ENCODE measurements at regions not wholly inside any gene's neighbourhood (a gene's known extent, or its start where the extent isn't known, plus 50 kb on each side); places are given as distances from the start of the nearest gene placed in this dataset.
"Not testable (repeated sequence)": the region's sequence is repeated elsewhere in the genome, so short reads cannot be mapped to it uniquely, and the experiment has no call there.

DNA sequence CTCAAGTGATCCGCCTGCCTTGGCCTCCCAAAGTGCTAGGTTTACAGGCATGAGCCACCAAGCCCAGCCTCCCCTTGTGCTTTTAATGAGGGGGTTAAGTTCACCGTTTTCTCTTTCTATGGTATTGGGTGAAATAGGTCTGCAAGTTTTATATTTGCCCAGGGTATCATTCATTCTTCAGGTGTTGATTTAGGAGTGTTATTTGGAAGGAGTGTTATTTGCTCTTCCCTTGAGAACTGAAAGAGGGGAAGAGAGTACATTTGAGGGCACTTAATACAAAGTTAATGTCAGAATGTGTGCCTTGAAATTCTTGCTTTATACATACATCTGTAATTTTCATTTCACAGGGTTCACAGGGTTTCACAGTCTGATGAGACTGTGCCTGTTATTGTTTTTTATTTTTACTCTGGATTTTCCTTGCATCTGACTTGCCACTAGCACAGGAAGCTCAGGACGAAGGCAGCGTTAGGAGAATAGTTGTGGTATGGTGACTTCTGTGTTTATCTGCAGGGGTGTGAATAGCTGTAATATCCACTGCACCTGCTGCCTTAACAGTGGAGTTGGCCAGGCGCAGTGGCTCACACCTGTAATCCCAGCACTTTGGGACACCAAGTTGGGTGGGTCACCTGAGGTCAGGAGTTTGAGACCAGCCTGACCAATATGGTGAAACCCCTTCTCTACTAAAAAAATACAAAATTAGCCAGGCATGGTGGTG, 108.3 kb upstream of the CRYM start:
- H3K27ac Mint-ChIP-seq; H3K4me1 Mint-ChIP-seq; CTCF ChIA-PET; H3K4me1 ChIP-seq (ENCODE audit: control insufficient read depth in 2 of 2, insufficient read depth in 2 of 2, low read length in 2 of 2); H3K36me3 Mint-ChIP-seq; POLR2A ChIA-PET; DNase-seq; H3K4me3 Mint-ChIP-seq; intact Hi-C loops (cut with micrococcal nuclease); H3K27me3 Mint-ChIP-seq; H3K9me3 Mint-ChIP-seq; H3K27me3 ChIP-seq (ENCODE audit: control insufficient read depth in 2 of 2, insufficient read depth in 2 of 2, low read length in 2 of 2); H3K4me3 ChIP-seq (ENCODE audit: low read length); H3K36me3 ChIP-seq (ENCODE audit: control insufficient read depth in 2 of 3, insufficient read depth in 3 of 3, low read length in 3 of 3); H3K9me3 ChIP-seq (ENCODE audit: control insufficient read depth in 2 of 3, low read length in 3 of 3); H3K27ac ChIP-seq (ENCODE audit: low read depth, low read length); ATAC-seq: not testable (repeated sequence)

DNA sequence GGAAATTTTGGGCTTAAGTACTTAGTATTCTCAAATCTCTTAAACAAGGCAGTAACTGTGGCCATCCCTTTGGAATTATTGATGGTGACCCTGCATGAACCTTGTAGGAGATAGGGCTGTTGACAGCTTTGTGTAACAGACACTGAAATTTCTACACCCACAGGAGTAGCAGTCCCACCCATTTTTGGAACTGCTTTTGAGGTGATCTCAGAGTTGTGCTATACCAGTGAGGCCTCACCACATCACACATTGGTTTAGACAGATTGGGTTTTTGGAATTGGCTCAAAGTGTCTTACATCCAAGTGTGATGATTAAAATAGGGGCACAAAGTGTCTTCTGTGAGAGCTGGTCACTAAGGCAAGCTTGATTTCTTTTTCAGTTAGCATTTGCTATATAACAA, 105.6 kb upstream of the CRYM start:
- H3K9me3 Mint-ChIP-seq; H3K4me1 Mint-ChIP-seq; H3K4me3 Mint-ChIP-seq; H3K27me3 ChIP-seq (ENCODE audit: control insufficient read depth in 2 of 2, insufficient read depth in 2 of 2, low read length in 2 of 2); H3K9me3 ChIP-seq (ENCODE audit: control insufficient read depth in 2 of 3, low read length in 3 of 3); H3K27me3 Mint-ChIP-seq; CTCF ChIA-PET; H3K4me1 ChIP-seq (ENCODE audit: control insufficient read depth in 2 of 2, insufficient read depth in 2 of 2, low read length in 2 of 2); DNase-seq; H3K27ac Mint-ChIP-seq; H3K36me3 ChIP-seq (ENCODE audit: control insufficient read depth in 2 of 3, insufficient read depth in 3 of 3, low read length in 3 of 3); H3K4me3 ChIP-seq (ENCODE audit: low read length); H3K27ac ChIP-seq (ENCODE audit: low read depth, low read length); H3K36me3 Mint-ChIP-seq; intact Hi-C loops (cut with micrococcal nuclease); POLR2A ChIA-PET: not testable (repeated sequence)
- peak; percentile 53 for ATAC-seq

DNA sequence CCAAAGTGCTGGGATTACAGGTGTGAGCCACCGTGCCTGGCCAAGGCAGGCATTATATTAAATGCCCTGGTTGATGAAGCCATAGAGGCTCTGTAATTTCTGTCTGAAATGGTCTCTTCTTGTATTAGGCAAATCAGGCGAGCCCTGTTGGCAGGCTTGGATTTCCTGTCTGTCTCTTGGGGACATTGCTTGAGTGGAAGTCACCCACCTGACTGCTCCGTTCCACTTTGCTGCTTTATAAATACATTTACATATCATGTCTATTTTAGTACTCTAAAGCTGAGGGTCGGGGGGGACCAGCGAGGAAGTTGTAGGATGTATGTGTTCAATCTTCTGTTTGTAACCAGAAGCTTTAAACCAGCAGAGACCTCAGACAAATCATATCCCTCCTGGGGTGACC, 101.6 kb upstream of the CRYM start:
- CTCF ChIA-PET, H3K4me1 Mint-ChIP-seq: not testable (repeated sequence)

DNA sequence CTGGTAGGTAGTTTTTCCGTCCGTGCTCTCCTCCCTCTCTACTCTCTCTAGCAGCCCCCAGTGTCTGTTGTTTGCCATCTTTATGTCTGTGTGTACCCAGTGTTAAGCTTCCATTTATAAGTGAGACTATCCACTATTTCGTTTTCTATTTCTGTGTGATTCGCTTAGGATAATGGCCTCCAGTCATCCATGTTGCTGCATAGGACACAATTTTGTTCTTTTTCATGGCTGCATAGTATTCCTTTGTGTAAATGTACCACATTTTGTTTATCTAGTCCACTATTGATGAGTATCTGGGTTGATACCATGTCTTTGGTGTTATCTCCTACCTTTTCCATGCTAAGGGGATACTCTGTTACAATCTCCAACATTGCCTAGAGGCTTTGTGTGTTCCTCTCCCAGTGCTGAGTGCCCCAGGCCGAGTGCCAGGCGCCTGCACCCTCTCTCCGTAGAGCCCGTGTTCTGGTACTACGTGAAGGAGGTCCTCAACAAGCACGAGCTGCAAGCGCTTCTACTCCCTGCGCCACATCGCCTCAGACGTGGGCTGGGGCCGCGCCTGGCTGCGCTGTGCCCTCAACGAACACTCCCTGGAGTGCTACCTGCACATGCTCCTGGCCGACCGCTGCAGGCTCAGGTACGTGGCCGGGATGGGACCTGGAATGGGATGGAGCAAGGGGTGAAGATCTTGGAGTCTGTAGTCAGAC, 98.3 kb upstream of the CRYM start:
- H3K27ac Mint-ChIP-seq; H3K36me3 Mint-ChIP-seq; DNase-seq; H3K4me3 Mint-ChIP-seq; CTCF ChIA-PET; H3K4me1 ChIP-seq (ENCODE audit: control insufficient read depth in 2 of 2, insufficient read depth in 2 of 2, low read length in 2 of 2); H3K9me3 ChIP-seq (ENCODE audit: control insufficient read depth in 2 of 3, low read length in 3 of 3); H3K36me3 ChIP-seq (ENCODE audit: control insufficient read depth in 2 of 3, insufficient read depth in 3 of 3, low read length in 3 of 3); H3K27ac ChIP-seq (ENCODE audit: low read depth, low read length); H3K27me3 Mint-ChIP-seq; H3K27me3 ChIP-seq (ENCODE audit: control insufficient read depth in 2 of 2, insufficient read depth in 2 of 2, low read length in 2 of 2); intact Hi-C loops (cut with micrococcal nuclease); H3K9me3 Mint-ChIP-seq; H3K4me3 ChIP-seq (ENCODE audit: low read length); ATAC-seq; H3K4me1 Mint-ChIP-seq; POLR2A ChIA-PET: not testable (repeated sequence)

More for the DNA sequence above, 101.6 kb upstream of the CRYM start:
- H3K27me3 Mint-ChIP-seq; H3K9me3 ChIP-seq (ENCODE audit: control insufficient read depth in 2 of 3, low read length in 3 of 3); H3K36me3 Mint-ChIP-seq; POLR2A ChIA-PET; H3K4me3 ChIP-seq (ENCODE audit: low read length); H3K27ac ChIP-seq (ENCODE audit: low read depth, low read length); H3K4me3 Mint-ChIP-seq; H3K27ac Mint-ChIP-seq; H3K27me3 ChIP-seq (ENCODE audit: control insufficient read depth in 2 of 2, insufficient read depth in 2 of 2, low read length in 2 of 2); H3K4me1 ChIP-seq (ENCODE audit: control insufficient read depth in 2 of 2, insufficient read depth in 2 of 2, low read length in 2 of 2); H3K9me3 Mint-ChIP-seq; H3K36me3 ChIP-seq (ENCODE audit: control insufficient read depth in 2 of 3, insufficient read depth in 3 of 3, low read length in 3 of 3); ATAC-seq; intact Hi-C loops (cut with micrococcal nuclease); DNase-seq: not testable (repeated sequence)

DNA sequence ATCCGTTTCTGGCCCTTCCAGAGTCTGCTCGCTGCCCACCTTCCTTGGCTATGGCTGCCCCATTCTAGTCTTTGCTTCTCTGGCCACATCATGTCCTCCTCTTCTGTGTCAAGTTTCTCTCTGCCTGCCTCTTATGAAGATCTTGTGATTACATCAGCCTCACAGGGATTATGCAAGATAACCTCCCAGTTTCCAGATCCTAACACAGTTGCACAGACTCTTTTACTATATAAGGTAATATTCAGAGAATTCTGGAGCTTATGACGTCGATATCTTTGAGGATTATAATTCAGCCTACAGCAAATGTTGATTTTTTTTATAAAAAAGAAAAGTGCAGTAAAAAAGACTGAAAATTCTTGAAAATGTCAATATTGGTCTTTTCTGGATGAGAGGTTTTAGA, 97.2 kb upstream of the CRYM start:
- intact Hi-C loops (cut with micrococcal nuclease); H3K4me1 Mint-ChIP-seq; H3K9me3 ChIP-seq (ENCODE audit: control insufficient read depth in 2 of 3, low read length in 3 of 3); H3K27ac ChIP-seq (ENCODE audit: low read depth, low read length); DNase-seq; H3K36me3 Mint-ChIP-seq; CTCF ChIA-PET; H3K4me3 ChIP-seq (ENCODE audit: low read length); H3K4me3 Mint-ChIP-seq; H3K36me3 ChIP-seq (ENCODE audit: control insufficient read depth in 2 of 3, insufficient read depth in 3 of 3, low read length in 3 of 3); H3K27me3 ChIP-seq (ENCODE audit: control insufficient read depth in 2 of 2, insufficient read depth in 2 of 2, low read length in 2 of 2); H3K4me1 ChIP-seq (ENCODE audit: control insufficient read depth in 2 of 2, insufficient read depth in 2 of 2, low read length in 2 of 2); H3K9me3 Mint-ChIP-seq; H3K27me3 Mint-ChIP-seq; H3K27ac Mint-ChIP-seq; POLR2A ChIA-PET: not testable (repeated sequence)
- peak; percentile 41 for ATAC-seq

DNA sequence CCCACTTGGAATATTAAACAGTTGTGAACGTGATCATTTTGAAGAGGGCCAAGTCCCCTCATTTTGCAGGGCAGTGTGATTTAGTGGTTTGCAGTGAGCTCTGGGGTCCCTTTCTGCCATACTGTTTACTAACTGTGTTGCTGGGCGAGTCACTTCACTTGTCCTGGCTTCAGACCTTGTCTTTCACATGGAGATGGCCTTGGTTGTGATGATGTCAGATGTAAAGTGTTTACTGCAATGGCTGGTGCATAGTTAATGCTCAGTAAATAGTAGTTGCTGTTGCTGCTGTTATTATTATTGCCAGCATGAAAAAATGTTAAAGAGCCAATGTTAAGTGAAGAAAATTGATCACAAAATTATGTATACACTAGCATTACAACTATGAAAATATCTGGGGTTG, 95.4 kb upstream of the CRYM start:
- intact Hi-C loops (cut with micrococcal nuclease); H3K27me3 Mint-ChIP-seq; ATAC-seq; H3K4me1 ChIP-seq (ENCODE audit: control insufficient read depth in 2 of 2, insufficient read depth in 2 of 2, low read length in 2 of 2); H3K9me3 Mint-ChIP-seq; H3K27ac ChIP-seq (ENCODE audit: low read depth, low read length); H3K9me3 ChIP-seq (ENCODE audit: control insufficient read depth in 2 of 3, low read length in 3 of 3); DNase-seq; H3K4me3 Mint-ChIP-seq; POLR2A ChIA-PET; H3K4me3 ChIP-seq (ENCODE audit: low read length); H3K27ac Mint-ChIP-seq; H3K36me3 ChIP-seq (ENCODE audit: control insufficient read depth in 2 of 3, insufficient read depth in 3 of 3, low read length in 3 of 3); H3K27me3 ChIP-seq (ENCODE audit: control insufficient read depth in 2 of 2, insufficient read depth in 2 of 2, low read length in 2 of 2); CTCF ChIA-PET; H3K36me3 Mint-ChIP-seq; H3K4me1 Mint-ChIP-seq: not testable (repeated sequence)

DNA sequence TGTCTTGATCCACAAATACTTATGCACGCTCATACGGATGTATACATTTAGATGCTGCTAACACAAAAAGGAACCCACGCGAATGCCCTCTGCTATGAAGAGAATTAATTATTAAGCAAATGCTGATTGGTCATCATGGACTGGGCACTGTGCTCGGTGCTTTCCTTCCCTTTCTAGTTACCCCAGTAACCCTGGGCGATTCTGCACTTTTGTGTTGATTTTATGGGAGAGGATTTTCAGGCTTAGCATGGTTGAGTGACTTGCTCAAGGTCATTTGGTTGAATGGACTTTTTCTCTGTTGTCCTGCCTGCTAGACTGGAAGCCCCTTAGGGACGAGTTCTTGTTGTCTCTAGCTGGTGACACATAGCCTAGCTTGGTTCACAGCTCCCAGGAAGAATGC, 94.8 kb upstream of the CRYM start:
- H3K36me3 Mint-ChIP-seq, H3K27ac Mint-ChIP-seq, POLR2A ChIA-PET: not testable (repeated sequence)

More for the DNA sequence above, 94.8 kb upstream of the CRYM start:
- H3K4me3 Mint-ChIP-seq; DNase-seq; H3K9me3 ChIP-seq (ENCODE audit: control insufficient read depth in 2 of 3, low read length in 3 of 3); H3K27me3 Mint-ChIP-seq; H3K4me1 Mint-ChIP-seq; H3K4me3 ChIP-seq (ENCODE audit: low read length); H3K27ac ChIP-seq (ENCODE audit: low read depth, low read length); CTCF ChIA-PET; H3K4me1 ChIP-seq (ENCODE audit: control insufficient read depth in 2 of 2, insufficient read depth in 2 of 2, low read length in 2 of 2); ATAC-seq; H3K27me3 ChIP-seq (ENCODE audit: control insufficient read depth in 2 of 2, insufficient read depth in 2 of 2, low read length in 2 of 2); H3K9me3 Mint-ChIP-seq; H3K36me3 ChIP-seq (ENCODE audit: control insufficient read depth in 2 of 3, insufficient read depth in 3 of 3, low read length in 3 of 3); intact Hi-C loops (cut with micrococcal nuclease): not testable (repeated sequence)

Data from naive thymus-derived CD4-positive, alpha-beta T cell (primary cell).